ENCODE measurements at regions not wholly inside any gene's neighbourhood (a gene's known extent, or its start where the extent isn't known, plus 50 kb on each side); places are given as distances from the start of the nearest gene placed in this dataset.

GRCh38 chr15:70225416-70225815 lies 127.7 kb upstream of the TLE3 start:
- H3K4me1 ChIP-seq (ENCODE audit: control insufficient read depth, insufficient read depth, low read length), result 0 out of 2 replicates have a peak, but pooled peaks cover under 1% of the 10 kb centered on the region
- DNase-seq (ENCODE audit: low read depth, low spot score) (no peak), ATAC-seq (no peak), FAIRE-seq (no peak)
- H3K9me3 ChIP-seq (replicated peaks; ENCODE audit: control insufficient read depth, insufficient read depth, low read length), result no peaks in the 10 kb centered on the region; the same call in 2 of the 3 replicates
- no peak overlapping the region for H3K9ac ChIP-seq (ENCODE audit: control insufficient read depth, insufficient read depth, low read length)
- in situ Hi-C loops (cut with MboI) (no loop called here), intact Hi-C loops (cut with micrococcal nuclease; ENCODE audit: unreplicated experiment) (no loop called here)
- H3K27me3 ChIP-seq (replicated peaks in 1 of 2; ENCODE audit: control insufficient read depth in 2 of 2, insufficient read depth in 2 of 2, low read length in 1 of 2), result peaks cover 2 to 3% of the 10 kb centered on the region in 2 experiments; a peak in 3 of 4 replicates
- no peak overlapping the region for H3K4me2 ChIP-seq (ENCODE audit: control insufficient read depth, insufficient read depth)
- WGBS (ENCODE audit: insufficient coverage, insufficient replicate concordance, low lambda C conversion rate, missing lambda C conversion rate), result 59% methylated on average over 9 of the region's 9 CpGs
- ChIA-PET CTCF (interaction anchor here (0.7 kb wide), 1 partner anchor 22 kb away, joined by 3 read pairs; no protein-coding TSS in a partner anchor), SMC1A (ENCODE audit: uncharacterized antibody, unreplicated experiment) (no interaction called here), POLR2A (no interaction called here), RAD21 (ENCODE audit: unreplicated experiment) (no interaction called here)
- no peaks in the 10 kb centered on the region for H3K79me2 ChIP-seq (ENCODE audit: control insufficient read depth, insufficient read depth, low read length)
- H3K36me3 ChIP-seq (ENCODE audit: control insufficient read depth in 2 of 2, insufficient read depth in 2 of 2, low read length in 1 of 2), result no peaks in the 10 kb centered on the region
- no peaks in the 10 kb centered on the region for H4K20me1 ChIP-seq (ENCODE audit: control insufficient read depth, insufficient read depth)
- no peak overlapping the region for H3K4me3 ChIP-seq
- no peak overlapping the region for H3K27ac ChIP-seq (ENCODE audit: control insufficient read depth, insufficient read depth)
- H2AFZ ChIP-seq (ENCODE audit: control insufficient read depth, low read depth, low read length), result no peak overlapping the region
- no TSS peak for BruUV-seq (replicated peaks)
- TF ChIP-seq IRF4 (IDR thresholded peaks at IDR 0.05; ENCODE audit: low read depth, low read length) (no peak), PRDM15 (CRISPR knock-in tag; IDR thresholded peaks at IDR 0.05) (no peak), EED (IDR thresholded peaks at IDR 0.05; ENCODE audit: low read depth) (no peak), PKNOX1 (IDR thresholded peaks at IDR 0.05) (no peak), ZZZ3 (IDR thresholded peaks at IDR 0.05; ENCODE audit: control insufficient read depth, insufficient read length, low read depth) (no peak), ZBTB4 (CRISPR knock-in tag; IDR thresholded peaks at IDR 0.05) (no peak), CHD2 (IDR thresholded peaks at IDR 0.05; ENCODE audit: borderline replicate concordance, low read depth, low read length) (no peak), SPI1 (IDR thresholded peaks at IDR 0.05; ENCODE audit: borderline replicate concordance, insufficient read depth, low read depth, low read length) (no peak), YBX1 (IDR thresholded peaks at IDR 0.05) (no peak), CBX3 (IDR thresholded peaks at IDR 0.05; ENCODE audit: borderline replicate concordance, low read depth) (no peak), WRNIP1 (IDR thresholded peaks at IDR 0.05; ENCODE audit: borderline replicate concordance, low read depth, low read length) (no peak), ESRRA (IDR thresholded peaks at IDR 0.05; ENCODE audit: low read length) (no peak), TCF3 (IDR thresholded peaks at IDR 0.05; ENCODE audit: borderline replicate concordance, insufficient read depth, low read depth, low read length) (no peak), PBX3 (IDR thresholded peaks at IDR 0.05; ENCODE audit: insufficient replicate concordance, low read depth, low read length) (no peak), ATF7 (IDR thresholded peaks at IDR 0.05; ENCODE audit: low read depth) (no peak), HDGF (IDR thresholded peaks at IDR 0.05) (no peak), JUND (IDR thresholded peaks at IDR 0.05; ENCODE audit: low read depth, low read length) (no peak), BCL11A (IDR thresholded peaks at IDR 0.05; ENCODE audit: low read depth, low read length) (no peak)
